GM23338 (cell line): ENCODE measurements at regions not wholly inside any gene's neighbourhood (a gene's known extent, or its start where the extent isn't known, plus 50 kb on each side); places are given as distances from the start of the nearest gene placed in this dataset.

Experiments
- ATAC-seq: fragments of 200-7000 bp; cut with Tn5 transposase; 3 replicates; pipeline ENCODE4 v1.9.1; 2020
- DNase-seq: peaks from one replicate; pipeline ENCODE4 v3.0.0-alpha.2; 2015; ENCODE audit warnings: low spot score
- H2AFZ ChIP-seq: fragments of 200-600 bp; sonication (generic); 2 replicates; pipeline ENCODE4 v1.8.0; 2016; ENCODE audit warnings: antibody characterized with exemption, mild to moderate bottlenecking, moderate library complexity
- H3F3A ChIP-seq: fragments of 200-600 bp; sonication (generic); replicated peaks from 2 replicates; pipeline ENCODE4 v1.8.0; 2017; ENCODE audit warnings: antibody characterized with exemption, mixed run types, low read depth
- H3K27ac ChIP-seq: fragments of 200-600 bp; sonication (generic); 2 replicates; pipeline ENCODE4 v1.6.1; 2016; ENCODE audit warnings: low read depth
- H3K27me3 ChIP-seq: fragments of 200-600 bp; sonication (generic); 2 replicates; pipeline ENCODE4 v1.8.0; 2016; ENCODE audit warnings: mild to moderate bottlenecking, mixed run types, moderate library complexity; ENCODE audit not compliant: insufficient read depth
- H3K36me3 ChIP-seq: fragments of 200-600 bp; sonication (generic); 2 replicates; pipeline ENCODE4 v1.8.0; 2016; ENCODE audit warnings: mild to moderate bottlenecking; ENCODE audit not compliant: insufficient read depth
- H3K4me1 ChIP-seq: fragments of 200-600 bp; sonication (generic); 2 replicates; pipeline ENCODE4 v1.8.0; 2016; ENCODE audit warnings: mild to moderate bottlenecking, moderate library complexity; ENCODE audit not compliant: insufficient read depth
- H3K4me2 ChIP-seq: fragments of 200-600 bp; sonication (generic); 2 replicates; pipeline ENCODE4 v1.7.1; 2017; ENCODE audit warnings: mixed run types
- H3K4me3 ChIP-seq: fragments of 200-600 bp; sonication (generic); 2 replicates; pipeline ENCODE4 v1.6.1; 2016; ENCODE audit warnings: mixed run types
- H3K79me2 ChIP-seq: fragments of 200-600 bp; sonication (generic); replicated peaks from 2 replicates; pipeline ENCODE4 v1.8.0; 2017; ENCODE audit warnings: mild to moderate bottlenecking; ENCODE audit not compliant: insufficient read depth
- H3K9me2 ChIP-seq: fragments of 200-600 bp; sonication (generic); 2 replicates; pipeline ENCODE4 v1.8.0; 2017; ENCODE audit not compliant: insufficient read depth
- H4K20me1 ChIP-seq: fragments of 200-600 bp; sonication (generic); replicated peaks from 2 replicates; pipeline ENCODE4 v1.8.0; 2017; ENCODE audit warnings: mild to moderate bottlenecking; ENCODE audit not compliant: insufficient read depth
- H3K27ac Mint-ChIP-seq: 2 replicates; pipeline ENCODE4 v1.8.0; 2020; ENCODE audit warnings: inconsistent platforms, mild to moderate bottlenecking, moderate library complexity, mixed read lengths
- H3K27me3 Mint-ChIP-seq: 3 replicates; pipeline ENCODE4 v1.8.0; 2022; ENCODE audit warnings: low read depth, mild to moderate bottlenecking, moderate library complexity, mixed read lengths, inconsistent platforms; ENCODE audit not compliant: insufficient read depth, poor library complexity
- H3K36me3 Mint-ChIP-seq: 3 replicates; pipeline ENCODE4 v1.8.0; 2021; ENCODE audit warnings: low read depth, mild to moderate bottlenecking, inconsistent platforms, moderate library complexity, mixed read lengths
- H3K4me1 Mint-ChIP-seq: 3 replicates; pipeline ENCODE4 v1.8.0; 2020; ENCODE audit warnings: mild to moderate bottlenecking, inconsistent platforms, mixed read lengths
- H3K4me3 Mint-ChIP-seq: 3 replicates; pipeline ENCODE4 v1.8.0; 2021; ENCODE audit warnings: moderate library complexity, mild to moderate bottlenecking, inconsistent platforms, mixed read lengths
- H3K9me3 Mint-ChIP-seq: 3 replicates; pipeline ENCODE4 v1.8.0; 2020; ENCODE audit warnings: moderate library complexity, mild to moderate bottlenecking, inconsistent platforms, mixed read lengths
- EZH2 ChIP-seq: fragments of 200-600 bp; sonication (generic); IDR thresholded peaks from one replicate; pipeline ENCODE4 v1.8.0; 2017; ENCODE audit warnings: antibody characterized with exemption, mild to moderate bottlenecking, low read depth; ENCODE audit not compliant: unreplicated experiment
- NANOG ChIP-seq: IDR thresholded peaks from 2 replicates; pipeline ENCODE4 v1.6.1; 2016; ENCODE audit warnings: antibody characterized with exemption, borderline replicate concordance
- POLR2AphosphoS5 ChIP-seq: IDR thresholded peaks from 2 replicates; pipeline ENCODE4 v1.6.1; 2016; ENCODE audit warnings: antibody characterized with exemption, low read depth
- REST ChIP-seq: IDR thresholded peaks from one replicate; pipeline ENCODE4 v1.6.1; 2018; ENCODE audit warnings: antibody characterized with exemption; ENCODE audit not compliant: unreplicated experiment
- ZNF331 ChIP-seq: fragments of 250-450 bp; sonication (Bioruptor Pico); IDR thresholded peaks from 2 replicates; pipeline ENCODE4 v1.5.0; 2020; ENCODE audit warnings: low read depth, mild to moderate bottlenecking, moderate library complexity
- TF ChIP-seq, protein P1 (sequence below): IDR thresholded peaks from 2 replicates; pipeline ENCODE4 v1.6.1; 2016; ENCODE audit warnings: antibody characterized with exemption
- TF ChIP-seq, protein P2 (sequence below): fragments of 250-450 bp; sonication (Bioruptor Pico); IDR thresholded peaks from 2 replicates; pipeline ENCODE4 v1.5.0; 2020; ENCODE audit warnings: mild to moderate bottlenecking, moderate library complexity
- TF ChIP-seq, protein P3 (sequence below), 2 experiments: fragments of 200-600 bp in 1 of 2; sonication (generic) in 1 of 2; conservative IDR thresholded peaks; 2 replicates each; pipeline versions ENCODE4 v1.5.1 to v1.6.1; 2016 to 2017; ENCODE audit warnings: antibody characterized with exemption in 2 of 2, low read depth in 2 of 2, mild to moderate bottlenecking in 2 of 2, moderate library complexity in 1 of 2

DNA sequence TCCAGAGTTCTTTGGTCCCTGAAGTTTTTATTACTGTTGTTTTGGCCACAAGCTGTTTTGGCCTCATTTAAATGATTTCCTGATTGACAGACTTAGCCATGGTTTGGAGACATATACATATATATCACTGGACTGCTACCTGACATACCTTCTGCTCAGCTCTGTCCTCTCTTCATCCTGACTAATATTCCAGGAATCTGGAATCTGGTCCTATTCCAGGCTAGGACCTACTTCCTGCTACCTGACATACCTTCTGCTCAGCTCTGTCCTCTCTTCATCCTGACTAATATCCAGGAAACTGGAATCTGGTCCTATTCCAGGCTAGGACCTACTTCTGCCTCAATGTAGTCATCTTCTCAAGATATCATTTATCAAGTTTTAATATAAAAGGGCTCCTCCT, 724.4 kb upstream of the ROBO1 start (continued):
- no peak for TF ChIP-seq REST

DNA sequence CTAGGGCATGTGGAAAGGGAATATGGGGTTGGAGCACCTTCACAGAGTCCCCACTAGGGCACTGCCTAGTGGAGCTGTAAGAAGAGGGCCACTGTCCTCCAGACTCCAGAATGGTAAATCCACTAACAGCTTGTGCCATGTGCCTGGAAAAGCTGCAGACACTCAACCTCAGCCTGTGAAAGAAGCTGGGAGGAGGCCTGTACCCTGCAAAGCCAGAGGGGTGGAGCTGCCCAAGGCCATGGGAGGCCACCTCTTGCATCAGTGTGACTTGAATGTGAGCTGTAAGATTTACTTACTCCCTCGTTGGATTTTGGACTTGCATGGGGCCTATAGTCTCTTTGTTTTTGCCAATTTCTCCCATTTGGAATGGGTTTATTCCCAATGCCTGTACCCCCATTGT, 705.2 kb upstream of the ROBO1 start:
- no peaks in the 10 kb centered on the region for H3K79me2 ChIP-seq
- DNase-seq (no peak), ATAC-seq (no peak)
- no peak overlapping the region for H2AFZ ChIP-seq
- no peaks in the 10 kb centered on the region for H3F3A ChIP-seq
- H3K4me1 ChIP-seq = peaks cover 14% of the 10 kb centered on the region
- TF ChIP-seq, protein P1, sequence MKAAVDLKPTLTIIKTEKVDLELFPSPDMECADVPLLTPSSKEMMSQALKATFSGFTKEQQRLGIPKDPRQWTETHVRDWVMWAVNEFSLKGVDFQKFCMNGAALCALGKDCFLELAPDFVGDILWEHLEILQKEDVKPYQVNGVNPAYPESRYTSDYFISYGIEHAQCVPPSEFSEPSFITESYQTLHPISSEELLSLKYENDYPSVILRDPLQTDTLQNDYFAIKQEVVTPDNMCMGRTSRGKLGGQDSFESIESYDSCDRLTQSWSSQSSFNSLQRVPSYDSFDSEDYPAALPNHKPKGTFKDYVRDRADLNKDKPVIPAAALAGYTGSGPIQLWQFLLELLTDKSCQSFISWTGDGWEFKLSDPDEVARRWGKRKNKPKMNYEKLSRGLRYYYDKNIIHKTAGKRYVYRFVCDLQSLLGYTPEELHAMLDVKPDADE = no peak
- TF ChIP-seq, protein P2, sequence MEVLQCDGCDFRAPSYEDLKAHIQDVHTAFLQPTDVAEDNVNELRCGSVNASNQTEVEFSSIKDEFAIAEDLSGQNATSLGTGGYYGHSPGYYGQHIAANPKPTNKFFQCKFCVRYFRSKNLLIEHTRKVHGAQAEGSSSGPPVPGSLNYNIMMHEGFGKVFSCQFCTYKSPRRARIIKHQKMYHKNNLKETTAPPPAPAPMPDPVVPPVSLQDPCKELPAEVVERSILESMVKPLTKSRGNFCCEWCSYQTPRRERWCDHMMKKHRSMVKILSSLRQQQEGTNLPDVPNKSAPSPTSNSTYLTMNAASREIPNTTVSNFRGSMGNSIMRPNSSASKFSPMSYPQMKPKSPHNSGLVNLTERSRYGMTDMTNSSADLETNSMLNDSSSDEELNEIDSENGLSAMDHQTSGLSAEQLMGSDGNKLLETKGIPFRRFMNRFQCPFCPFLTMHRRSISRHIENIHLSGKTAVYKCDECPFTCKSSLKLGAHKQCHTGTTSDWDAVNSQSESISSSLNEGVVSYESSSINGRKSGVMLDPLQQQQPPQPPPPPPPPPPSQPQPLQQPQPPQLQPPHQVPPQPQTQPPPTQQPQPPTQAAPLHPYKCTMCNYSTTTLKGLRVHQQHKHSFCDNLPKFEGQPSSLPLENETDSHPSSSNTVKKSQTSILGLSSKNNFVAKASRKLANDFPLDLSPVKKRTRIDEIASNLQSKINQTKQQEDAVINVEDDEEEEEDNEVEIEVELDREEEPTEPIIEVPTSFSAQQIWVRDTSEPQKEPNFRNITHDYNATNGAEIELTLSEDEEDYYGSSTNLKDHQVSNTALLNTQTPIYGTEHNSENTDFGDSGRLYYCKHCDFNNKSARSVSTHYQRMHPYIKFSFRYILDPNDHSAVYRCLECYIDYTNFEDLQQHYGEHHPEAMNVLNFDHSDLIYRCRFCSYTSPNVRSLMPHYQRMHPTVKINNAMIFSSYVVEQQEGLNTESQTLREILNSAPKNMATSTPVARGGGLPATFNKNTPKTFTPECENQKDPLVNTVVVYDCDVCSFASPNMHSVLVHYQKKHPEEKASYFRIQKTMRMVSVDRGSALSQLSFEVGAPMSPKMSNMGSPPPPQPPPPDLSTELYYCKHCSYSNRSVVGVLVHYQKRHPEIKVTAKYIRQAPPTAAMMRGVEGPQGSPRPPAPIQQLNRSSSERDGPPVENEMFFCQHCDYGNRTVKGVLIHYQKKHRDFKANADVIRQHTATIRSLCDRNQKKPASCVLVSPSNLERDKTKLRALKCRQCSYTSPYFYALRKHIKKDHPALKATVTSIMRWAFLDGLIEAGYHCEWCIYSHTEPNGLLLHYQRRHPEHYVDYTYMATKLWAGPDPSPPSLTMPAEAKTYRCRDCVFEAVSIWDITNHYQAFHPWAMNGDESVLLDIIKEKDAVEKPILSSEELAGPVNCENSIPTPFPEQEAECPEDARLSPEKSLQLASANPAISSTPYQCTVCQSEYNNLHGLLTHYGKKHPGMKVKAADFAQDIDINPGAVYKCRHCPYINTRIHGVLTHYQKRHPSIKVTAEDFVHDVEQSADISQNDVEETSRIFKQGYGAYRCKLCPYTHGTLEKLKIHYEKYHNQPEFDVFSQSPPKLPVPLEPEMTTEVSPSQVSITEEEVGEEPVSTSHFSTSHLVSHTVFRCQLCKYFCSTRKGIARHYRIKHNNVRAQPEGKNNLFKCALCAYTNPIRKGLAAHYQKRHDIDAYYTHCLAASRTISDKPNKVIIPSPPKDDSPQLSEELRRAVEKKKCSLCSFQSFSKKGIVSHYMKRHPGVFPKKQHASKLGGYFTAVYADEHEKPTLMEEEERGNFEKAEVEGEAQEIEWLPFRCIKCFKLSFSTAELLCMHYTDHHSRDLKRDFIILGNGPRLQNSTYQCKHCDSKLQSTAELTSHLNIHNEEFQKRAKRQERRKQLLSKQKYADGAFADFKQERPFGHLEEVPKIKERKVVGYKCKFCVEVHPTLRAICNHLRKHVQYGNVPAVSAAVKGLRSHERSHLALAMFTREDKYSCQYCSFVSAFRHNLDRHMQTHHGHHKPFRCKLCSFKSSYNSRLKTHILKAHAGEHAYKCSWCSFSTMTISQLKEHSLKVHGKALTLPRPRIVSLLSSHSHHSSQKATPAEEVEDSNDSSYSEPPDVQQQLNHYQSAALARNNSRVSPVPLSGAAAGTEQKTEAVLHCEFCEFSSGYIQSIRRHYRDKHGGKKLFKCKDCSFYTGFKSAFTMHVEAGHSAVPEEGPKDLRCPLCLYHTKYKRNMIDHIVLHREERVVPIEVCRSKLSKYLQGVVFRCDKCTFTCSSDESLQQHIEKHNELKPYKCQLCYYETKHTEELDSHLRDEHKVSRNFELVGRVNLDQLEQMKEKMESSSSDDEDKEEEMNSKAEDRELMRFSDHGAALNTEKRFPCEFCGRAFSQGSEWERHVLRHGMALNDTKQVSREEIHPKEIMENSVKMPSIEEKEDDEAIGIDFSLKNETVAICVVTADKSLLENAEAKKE (CRISPR knock-in tag) = no peak
- no peak for TF ChIP-seq EZH2
- TF ChIP-seq, protein P3, sequence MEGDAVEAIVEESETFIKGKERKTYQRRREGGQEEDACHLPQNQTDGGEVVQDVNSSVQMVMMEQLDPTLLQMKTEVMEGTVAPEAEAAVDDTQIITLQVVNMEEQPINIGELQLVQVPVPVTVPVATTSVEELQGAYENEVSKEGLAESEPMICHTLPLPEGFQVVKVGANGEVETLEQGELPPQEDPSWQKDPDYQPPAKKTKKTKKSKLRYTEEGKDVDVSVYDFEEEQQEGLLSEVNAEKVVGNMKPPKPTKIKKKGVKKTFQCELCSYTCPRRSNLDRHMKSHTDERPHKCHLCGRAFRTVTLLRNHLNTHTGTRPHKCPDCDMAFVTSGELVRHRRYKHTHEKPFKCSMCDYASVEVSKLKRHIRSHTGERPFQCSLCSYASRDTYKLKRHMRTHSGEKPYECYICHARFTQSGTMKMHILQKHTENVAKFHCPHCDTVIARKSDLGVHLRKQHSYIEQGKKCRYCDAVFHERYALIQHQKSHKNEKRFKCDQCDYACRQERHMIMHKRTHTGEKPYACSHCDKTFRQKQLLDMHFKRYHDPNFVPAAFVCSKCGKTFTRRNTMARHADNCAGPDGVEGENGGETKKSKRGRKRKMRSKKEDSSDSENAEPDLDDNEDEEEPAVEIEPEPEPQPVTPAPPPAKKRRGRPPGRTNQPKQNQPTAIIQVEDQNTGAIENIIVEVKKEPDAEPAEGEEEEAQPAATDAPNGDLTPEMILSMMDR (conservative IDR thresholded peaks at IDR 0.05; ENCODE audit: low read depth in 2 of 2) = no peak
- TF ChIP-seq ZNF331 (CRISPR knock-in tag) = no peak
- TF ChIP-seq NANOG = no peak
- no peak for TF ChIP-seq POLR2AphosphoS5
- Mint-ChIP-seq H3K9me3 (0 out of 3 replicates have a peak, but pooled peaks cover 4% of the 10 kb centered on the region), H3K27ac (no peak overlapping the region), H3K27me3 (no peaks in the 10 kb centered on the region), H3K4me3 (no peak overlapping the region), H3K4me1 (peaks cover 9% of the 10 kb centered on the region), H3K36me3 (no peaks in the 10 kb centered on the region)
- H4K20me1 ChIP-seq = no peaks in the 10 kb centered on the region
- no peaks in the 10 kb centered on the region for H3K36me3 ChIP-seq
- H3K27me3 ChIP-seq = no peaks in the 10 kb centered on the region
- H3K9me2 ChIP-seq = no peaks in the 10 kb centered on the region; the same call in 1 of the 2 replicates
- H3K27ac ChIP-seq = no peak overlapping the region
- no peak overlapping the region for H3K4me3 ChIP-seq
- no peak overlapping the region for H3K4me2 ChIP-seq
